Muscle of arm (tissue), 1 donor: ENCODE measurements at regions not wholly inside any gene's neighbourhood (a gene's known extent, or its start where the extent isn't known, plus 50 kb on each side); places are given as distances from the start of the nearest gene placed in this dataset.
A peak's percentile ranks its signal among the peaks of the same experiment; 100 is the strongest.

Experiments
- DNase-seq: peaks from one replicate; pipeline ENCODE4 v3.0.0-alpha.2; 2013

GRCh38 chr11:110026858-110027626 lies 66.2 kb upstream of the ZC3H12C start:
- peak; percentile 14 for DNase-seq

- no peak for DNase-seq
These were observed 65.4 kb upstream of the ZC3H12C start for GRCh38 chr11:110027627-110028371.

GRCh38 chr11:110028921-110029320 lies 64.3 kb upstream of the ZC3H12C start:
- no peak for DNase-seq

- DNase-seq, result no peak
These were observed 63.5 kb upstream of the ZC3H12C start for GRCh38 chr11:110029714-110030113.

GRCh38 chr11:110031171-110031570 lies 62.0 kb upstream of the ZC3H12C start:
- no peak for DNase-seq

GRCh38 chr11:110032259-110032658 lies 60.9 kb upstream of the ZC3H12C start:
- DNase-seq, result no peak

GRCh38 chr11:110032957-110033570 lies 60.1 kb upstream of the ZC3H12C start:
- DNase-seq, result no peak

- no peak for DNase-seq
These were observed 58.4 kb upstream of the ZC3H12C start for GRCh38 chr11:110034806-110035205.

GRCh38 chr11:110035357-110035756 lies 57.8 kb upstream of the ZC3H12C start:
- DNase-seq, result no peak

GRCh38 chr11:110038201-110038600 lies 55.0 kb upstream of the ZC3H12C start:
- no peak for DNase-seq
